ENCODE measurements at regions not wholly inside any gene's neighbourhood (a gene's known extent, or its start where the extent isn't known, plus 50 kb on each side); places are given as distances from the start of the nearest gene placed in this dataset.

GRCh38 chr9:80931163-80931562 lies 758.2 kb downstream of the TLE1 start:
- Histone ChIP-seq H3K9ac (ENCODE audit: low read length) (no peak overlapping the region), H3K4me1 (ENCODE audit: insufficient read depth, low read length) (no peaks in the 10 kb centered on the region), H3K27ac (ENCODE audit: low read depth, low read length) (no peak overlapping the region), H3K36me3 (ENCODE audit: insufficient read depth, low read length) (no peaks in the 10 kb centered on the region), H3K27me3 (ENCODE audit: control insufficient read depth in 1 of 2, insufficient read depth in 2 of 2, low read length in 2 of 2) (no peaks in the 10 kb centered on the region), H3K9me3 (ENCODE audit: low read length) (no peaks in the 10 kb centered on the region), H3K4me3 (ENCODE audit: low read depth in 1 of 2, low read length in 2 of 2) (no peak overlapping the region)

GRCh38 chr9:80928697-80929096 lies 760.6 kb downstream of the TLE1 start:
- Histone ChIP-seq H3K27me3 (ENCODE audit: control insufficient read depth in 1 of 2, insufficient read depth in 2 of 2, low read length in 2 of 2) (no peaks in the 10 kb centered on the region), H3K4me3 (ENCODE audit: low read depth in 1 of 2, low read length in 2 of 2) (no peak overlapping the region), H3K4me1 (ENCODE audit: insufficient read depth, low read length) (no peaks in the 10 kb centered on the region), H3K9ac (ENCODE audit: low read length) (no peak overlapping the region), H3K27ac (ENCODE audit: low read depth, low read length) (no peak overlapping the region), H3K9me3 (ENCODE audit: low read length) (no peaks in the 10 kb centered on the region), H3K36me3 (ENCODE audit: insufficient read depth, low read length) (no peaks in the 10 kb centered on the region)

DNA sequence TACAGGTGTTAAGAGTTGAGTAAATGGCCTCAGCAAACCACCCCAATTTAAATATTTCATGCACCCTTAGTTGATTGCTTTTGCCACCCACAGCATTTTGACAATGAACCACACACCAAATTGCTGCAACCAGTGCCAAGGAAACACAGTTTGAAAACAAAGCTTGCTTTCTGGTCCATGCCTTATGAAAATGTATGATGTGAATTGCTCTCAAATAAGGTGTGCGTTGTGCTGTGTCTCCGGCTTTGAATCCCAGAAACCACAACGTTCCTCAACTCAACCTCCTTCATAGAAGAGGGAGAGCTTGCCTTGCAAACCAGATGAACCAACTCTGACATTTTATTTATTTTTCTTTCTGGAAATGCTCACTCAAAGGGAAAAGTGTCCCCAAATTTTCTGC lies 762.7 kb downstream of the TLE1 start:
- no peak overlapping the region for H3K27ac ChIP-seq (ENCODE audit: low read depth, low read length)
- no peaks in the 10 kb centered on the region for H3K36me3 ChIP-seq (ENCODE audit: insufficient read depth, low read length)
- H3K27me3 ChIP-seq (ENCODE audit: control insufficient read depth in 1 of 2, insufficient read depth in 2 of 2, low read length in 2 of 2) = no peaks in the 10 kb centered on the region
- H3K9ac ChIP-seq (ENCODE audit: low read length) = no peak overlapping the region
- H3K9me3 ChIP-seq (ENCODE audit: low read length) = no peaks in the 10 kb centered on the region
- no peaks in the 10 kb centered on the region for H3K4me1 ChIP-seq (ENCODE audit: insufficient read depth, low read length)
- H3K4me3 ChIP-seq (ENCODE audit: low read depth in 1 of 2, low read length in 2 of 2) = no peak overlapping the region

DNA sequence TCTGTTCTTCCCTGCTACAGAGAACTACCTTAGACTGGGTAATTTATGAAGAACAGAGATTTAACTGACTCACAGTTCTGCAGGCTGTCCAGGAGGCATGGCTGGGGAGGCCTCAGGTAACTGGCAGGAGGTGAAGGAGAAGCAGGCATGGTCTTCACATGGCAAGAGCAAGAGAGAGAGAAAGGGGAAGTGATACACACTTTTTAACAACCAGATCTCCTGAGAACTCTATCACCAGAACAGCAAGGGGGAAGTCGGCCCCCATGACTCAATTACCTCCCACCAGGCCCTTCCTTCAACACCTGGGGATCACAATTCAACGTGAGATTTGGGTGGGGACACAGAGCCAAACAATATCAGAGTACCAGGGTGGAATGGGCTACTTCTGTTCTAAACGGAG lies 766.8 kb downstream of the TLE1 start:
- no peak overlapping the region for H3K4me3 ChIP-seq (ENCODE audit: low read depth in 1 of 2, low read length in 2 of 2)
- H3K4me1 ChIP-seq (ENCODE audit: insufficient read depth, low read length) = no peaks in the 10 kb centered on the region
- no peaks in the 10 kb centered on the region for H3K36me3 ChIP-seq (ENCODE audit: insufficient read depth, low read length)
- no peak overlapping the region for H3K27ac ChIP-seq (ENCODE audit: low read depth, low read length)
- H3K27me3 ChIP-seq (ENCODE audit: control insufficient read depth in 1 of 2, insufficient read depth in 2 of 2, low read length in 2 of 2) = no peaks in the 10 kb centered on the region
- no peak overlapping the region for H3K9ac ChIP-seq (ENCODE audit: low read length)
- H3K9me3 ChIP-seq (ENCODE audit: low read length) = no peaks in the 10 kb centered on the region

DNA sequence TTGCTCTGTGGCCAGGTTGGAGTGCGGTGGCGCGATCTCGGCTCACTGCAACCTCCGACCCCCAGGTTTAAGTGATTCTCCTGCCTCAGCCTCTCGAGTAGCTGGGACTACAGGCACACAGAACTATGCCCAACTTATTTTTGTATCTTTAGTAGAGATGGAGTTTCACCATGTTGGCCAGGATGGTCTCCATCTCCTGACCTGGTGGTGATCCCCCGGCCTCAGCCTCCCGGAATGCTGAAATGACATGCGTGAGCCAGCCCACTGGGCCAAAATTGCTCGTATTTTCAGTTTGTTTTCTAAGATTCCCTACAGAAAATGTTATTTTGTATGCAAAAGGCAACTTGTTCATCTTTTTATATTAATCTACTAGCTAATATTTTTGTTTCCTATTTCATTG lies 782.6 kb downstream of the TLE1 start:
- no peaks in the 10 kb centered on the region for H3K4me1 ChIP-seq (ENCODE audit: insufficient read depth, low read length)
- H3K27me3 ChIP-seq (ENCODE audit: control insufficient read depth in 1 of 2, insufficient read depth in 2 of 2, low read length in 2 of 2) = no peaks in the 10 kb centered on the region
- H3K4me3 ChIP-seq (ENCODE audit: low read depth in 1 of 2, low read length in 2 of 2) = no peak overlapping the region
- H3K9ac ChIP-seq (ENCODE audit: low read length) = no peak overlapping the region
- no peak overlapping the region for H3K27ac ChIP-seq (ENCODE audit: low read depth, low read length)
- no peaks in the 10 kb centered on the region for H3K36me3 ChIP-seq (ENCODE audit: insufficient read depth, low read length)
- H3K9me3 ChIP-seq (ENCODE audit: low read length) = no peaks in the 10 kb centered on the region

DNA sequence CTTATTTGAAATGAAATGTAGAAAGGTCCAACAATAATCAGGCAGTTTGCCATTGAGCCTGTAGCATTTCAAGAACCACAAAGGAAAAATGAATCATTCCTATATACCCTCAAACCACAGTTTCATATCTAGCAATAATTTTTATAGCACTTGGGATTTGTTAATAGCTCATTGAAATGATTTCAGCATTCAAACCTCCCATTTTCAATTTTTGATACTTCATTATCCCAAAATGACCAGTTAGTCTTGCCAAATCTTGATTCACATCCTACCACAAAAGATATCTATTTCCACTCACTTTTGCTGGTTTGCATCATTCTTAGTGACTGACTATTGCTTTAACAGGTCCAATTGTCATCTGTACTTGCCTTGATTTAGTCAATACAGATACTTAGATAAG lies 790.1 kb downstream of the TLE1 start:
- no peaks in the 10 kb centered on the region for H3K9me3 ChIP-seq (ENCODE audit: low read length)

GRCh38 chr9:80893190-80893589 lies 796.2 kb downstream of the TLE1 start:
- Histone ChIP-seq H3K27me3 (ENCODE audit: control insufficient read depth in 1 of 2, insufficient read depth in 2 of 2, low read length in 2 of 2) (no peaks in the 10 kb centered on the region), H3K9me3 (ENCODE audit: low read length) (no peaks in the 10 kb centered on the region), H3K9ac (ENCODE audit: low read length) (no peak overlapping the region), H3K27ac (ENCODE audit: low read depth, low read length) (no peak overlapping the region), H3K4me3 (ENCODE audit: low read depth in 1 of 2, low read length in 2 of 2) (no peak overlapping the region), H3K4me1 (ENCODE audit: insufficient read depth, low read length) (no peaks in the 10 kb centered on the region), H3K36me3 (ENCODE audit: insufficient read depth, low read length) (no peaks in the 10 kb centered on the region)

More for the DNA sequence above, 790.1 kb downstream of the TLE1 start:
- Histone ChIP-seq H3K27ac (ENCODE audit: low read depth, low read length) (no peak overlapping the region), H3K4me1 (ENCODE audit: insufficient read depth, low read length) (no peaks in the 10 kb centered on the region), H3K27me3 (ENCODE audit: control insufficient read depth in 1 of 2, insufficient read depth in 2 of 2, low read length in 2 of 2) (no peaks in the 10 kb centered on the region), H3K4me3 (ENCODE audit: low read depth in 1 of 2, low read length in 2 of 2) (no peak overlapping the region), H3K36me3 (ENCODE audit: insufficient read depth, low read length) (no peaks in the 10 kb centered on the region), H3K9ac (ENCODE audit: low read length) (no peak overlapping the region)

DNA sequence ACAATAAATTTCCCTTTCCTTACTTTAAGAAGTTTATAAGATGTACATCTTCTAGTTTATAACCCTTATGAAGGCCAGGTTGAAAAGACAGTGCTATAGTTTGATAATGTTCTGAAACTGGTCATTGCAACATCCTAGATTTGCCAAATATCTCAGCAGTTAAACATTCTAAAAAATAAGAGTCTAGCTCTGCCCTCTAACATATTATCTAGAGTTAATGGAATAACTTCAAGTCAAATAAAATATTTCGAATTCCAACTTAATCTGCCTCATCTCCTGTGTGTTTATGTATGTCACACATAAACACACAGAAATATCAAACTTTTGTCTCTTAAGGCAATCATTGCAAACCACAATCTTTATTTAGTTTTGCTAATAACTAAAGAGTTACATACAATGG lies 796.6 kb downstream of the TLE1 start:
- Histone ChIP-seq H3K9ac (ENCODE audit: low read length) (no peak overlapping the region), H3K27me3 (ENCODE audit: control insufficient read depth in 1 of 2, insufficient read depth in 2 of 2, low read length in 2 of 2) (no peaks in the 10 kb centered on the region), H3K4me1 (ENCODE audit: insufficient read depth, low read length) (no peaks in the 10 kb centered on the region), H3K4me3 (ENCODE audit: low read depth in 1 of 2, low read length in 2 of 2) (no peak overlapping the region), H3K9me3 (ENCODE audit: low read length) (no peaks in the 10 kb centered on the region), H3K36me3 (ENCODE audit: insufficient read depth, low read length) (no peaks in the 10 kb centered on the region), H3K27ac (ENCODE audit: low read depth, low read length) (no peak overlapping the region)

DNA sequence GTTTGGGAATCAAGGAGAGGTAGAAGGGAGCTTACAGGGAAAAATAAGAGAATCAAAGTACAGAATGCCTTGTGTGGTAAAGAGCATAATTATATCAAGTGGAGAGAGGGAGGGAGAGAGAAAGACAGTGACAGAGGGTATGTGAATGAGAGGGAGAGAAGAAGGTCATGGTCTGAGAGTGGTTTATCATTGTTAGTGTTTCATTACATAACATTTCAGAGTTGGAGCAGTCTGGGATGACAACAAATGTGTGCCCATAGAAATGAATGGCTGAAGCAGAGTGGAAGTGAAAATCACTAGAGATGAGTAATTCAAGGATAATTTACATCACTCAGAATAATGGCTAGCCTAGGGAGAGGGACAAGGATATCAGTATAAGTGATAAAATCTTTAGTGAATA lies 799.2 kb downstream of the TLE1 start:
- Histone ChIP-seq H3K9ac (ENCODE audit: low read length) (no peak overlapping the region), H3K4me1 (ENCODE audit: insufficient read depth, low read length) (no peaks in the 10 kb centered on the region)

DNA sequence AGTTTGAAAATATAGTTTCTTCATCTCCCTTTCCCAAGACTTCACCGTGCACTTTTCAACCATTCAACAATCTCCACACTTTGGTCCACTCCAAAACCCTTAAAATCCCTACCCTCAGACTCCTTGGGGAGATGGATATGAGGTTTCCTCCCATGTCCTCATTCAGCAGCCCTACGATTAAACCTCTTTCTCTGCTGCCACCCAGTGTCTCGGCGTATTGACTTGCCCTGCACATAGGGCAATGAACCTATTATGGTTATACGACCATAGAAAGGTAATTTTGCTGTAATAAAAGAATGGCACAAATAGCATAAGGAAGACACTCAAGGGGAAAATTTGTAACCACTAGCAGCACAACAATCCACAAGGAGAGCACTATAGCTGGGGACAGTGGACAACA lies 803.5 kb downstream of the TLE1 start:
- Histone ChIP-seq H3K4me3 (ENCODE audit: low read depth in 1 of 2, low read length in 2 of 2) (no peak overlapping the region), H3K9me3 (ENCODE audit: low read length) (no peaks in the 10 kb centered on the region), H3K9ac (ENCODE audit: low read length) (no peak overlapping the region), H3K4me1 (ENCODE audit: insufficient read depth, low read length) (no peaks in the 10 kb centered on the region), H3K27me3 (ENCODE audit: control insufficient read depth in 1 of 2, insufficient read depth in 2 of 2, low read length in 2 of 2) (no peaks in the 10 kb centered on the region), H3K27ac (ENCODE audit: low read depth, low read length) (no peak overlapping the region), H3K36me3 (ENCODE audit: insufficient read depth, low read length) (no peaks in the 10 kb centered on the region)

More for the DNA sequence above, 799.2 kb downstream of the TLE1 start:
- no peaks in the 10 kb centered on the region for H3K27me3 ChIP-seq (ENCODE audit: control insufficient read depth in 1 of 2, insufficient read depth in 2 of 2, low read length in 2 of 2)
- H3K36me3 ChIP-seq (ENCODE audit: insufficient read depth, low read length) = no peaks in the 10 kb centered on the region
- no peak overlapping the region for H3K27ac ChIP-seq (ENCODE audit: low read depth, low read length)
- no peak overlapping the region for H3K4me3 ChIP-seq (ENCODE audit: low read depth in 1 of 2, low read length in 2 of 2)
- H3K9me3 ChIP-seq (ENCODE audit: low read length) = no peaks in the 10 kb centered on the region

DNA sequence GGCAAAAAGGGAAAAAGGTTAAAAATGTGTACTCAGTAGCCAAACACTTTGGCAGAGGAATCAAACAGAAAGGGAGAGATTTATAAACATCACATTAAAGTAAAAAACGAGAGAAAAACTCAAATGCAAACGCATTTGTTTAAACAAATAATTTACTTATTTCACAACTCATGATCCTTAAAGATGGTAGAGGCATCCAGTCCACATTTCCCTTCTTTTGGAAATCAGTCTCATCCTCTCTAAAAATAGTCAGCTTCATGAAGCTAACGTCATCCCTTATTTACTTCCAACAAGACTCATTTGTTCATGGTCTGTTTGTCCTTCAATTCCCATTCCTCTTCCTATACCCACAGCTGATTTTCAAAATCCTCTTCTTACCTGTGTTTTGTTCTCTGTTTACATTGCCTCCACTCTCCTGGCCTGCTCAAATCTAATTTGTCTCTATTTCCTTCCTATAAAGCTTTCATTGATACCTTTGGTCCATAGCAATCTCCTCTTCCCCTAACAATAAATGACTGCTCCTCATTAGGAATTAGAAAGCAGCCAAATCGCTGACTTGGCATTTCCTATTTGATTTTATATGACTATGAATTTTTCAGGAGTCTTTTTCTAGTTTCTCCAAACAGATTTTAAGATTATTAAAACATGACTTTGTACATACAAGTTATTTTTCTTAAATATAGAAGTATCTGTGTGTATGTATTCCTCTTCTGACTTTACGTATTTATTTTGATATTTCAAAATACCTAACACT lies 805.3 kb downstream of the TLE1 start:
- no peaks in the 10 kb centered on the region for H3K27me3 ChIP-seq (ENCODE audit: control insufficient read depth in 1 of 2, insufficient read depth in 2 of 2, low read length in 2 of 2)
- no peaks in the 10 kb centered on the region for H3K36me3 ChIP-seq (ENCODE audit: insufficient read depth, low read length)
- no peaks in the 10 kb centered on the region for H3K4me1 ChIP-seq (ENCODE audit: insufficient read depth, low read length)
- no peaks in the 10 kb centered on the region for H3K9me3 ChIP-seq (ENCODE audit: low read length)
- H3K4me3 ChIP-seq (ENCODE audit: low read depth in 1 of 2, low read length in 2 of 2) = no peak overlapping the region
- no peak overlapping the region for H3K27ac ChIP-seq (ENCODE audit: low read depth, low read length)
- H3K9ac ChIP-seq (ENCODE audit: low read length) = no peak overlapping the region

DNA sequence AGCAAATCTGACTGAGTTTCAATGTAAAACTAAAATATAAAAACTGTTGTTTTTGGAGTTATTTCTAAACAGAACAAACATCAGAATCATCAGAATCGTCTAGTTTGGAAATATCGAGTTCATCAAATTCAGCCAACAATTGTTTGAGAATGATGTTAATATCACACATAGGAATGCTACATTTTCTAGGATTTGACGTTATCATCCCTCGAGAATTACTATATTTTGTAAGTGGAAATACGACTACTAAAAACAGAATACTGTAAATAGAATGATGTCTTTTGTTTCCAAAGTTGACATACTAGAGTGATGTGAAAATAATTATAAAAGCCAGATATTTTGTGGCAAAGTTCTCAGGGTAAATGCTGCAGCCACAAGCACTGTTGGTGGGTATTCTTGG lies 805.9 kb downstream of the TLE1 start:
- Histone ChIP-seq H3K9ac (ENCODE audit: low read length) (no peak overlapping the region), H3K27ac (ENCODE audit: low read depth, low read length) (no peak overlapping the region), H3K27me3 (ENCODE audit: control insufficient read depth in 1 of 2, insufficient read depth in 2 of 2, low read length in 2 of 2) (no peaks in the 10 kb centered on the region), H3K4me3 (ENCODE audit: low read depth in 1 of 2, low read length in 2 of 2) (no peak overlapping the region), H3K9me3 (ENCODE audit: low read length) (no peaks in the 10 kb centered on the region), H3K4me1 (ENCODE audit: insufficient read depth, low read length) (no peaks in the 10 kb centered on the region), H3K36me3 (ENCODE audit: insufficient read depth, low read length) (no peaks in the 10 kb centered on the region)

Data from muscle layer of colon (tissue), 2 donors.